K562 (cell line): ENCODE measurements at regions not wholly inside any gene's neighbourhood (a gene's known extent, or its start where the extent isn't known, plus 50 kb on each side); places are given as distances from the start of the nearest gene placed in this dataset.

Experiments used
- ATAC-seq: fragments of 200-7000 bp; cut with Tn5 transposase; 3 replicates; pipeline ENCODE4 v1.9.1; 2020; ENCODE audit warnings: moderate library complexity
- BruUV-seq: library from RNA; stranded (reverse); fragments of 400-500 nt; replicated peaks from 2 replicates; lab custom pipeline; 2021; lab: Mats Ljungman, UMichigan
- CTCF ChIA-PET: fragments of 300-600 bp; formaldehyde crosslinking; extraction: SDS; loops from one replicate; lab custom pipeline; 2021; ENCODE audit warnings: low intra/inter-chr PET ratio; lab: Yijun Ruan, JAX
- POLR2A ChIA-PET: fragments of 300-600, 350-650 bp; sonication (Branson Sonifier 250); formaldehyde crosslinking; extraction: SDS; loops from one replicate; lab custom pipeline; 2021; ENCODE audit warnings: antibody characterized with exemption, inconsistent platforms; lab: Yijun Ruan, JAX
- DNase-seq, 4 experiments: peaks; one replicate each; pipeline versions ENCODE4 v3.0.0 to v3.0.0-alpha.2; 2011 to 2018; ENCODE audit warnings: low spot score in 3 of 4, mixed read lengths in 3 of 4; ENCODE audit errors: extremely low read depth in 1 of 4
- FAIRE-seq: peaks from 2 replicates; lab custom pipeline; 2011; peaks lifted over from hg19 to GRCh38; lab: Jason Lieb, UNC
- H2AFZ ChIP-seq: 2 replicates; pipeline ENCODE4 v1.6.0; 2011; ENCODE audit warnings: low read depth, low read length, control low read depth, inconsistent platforms
- H3K27ac ChIP-seq: fragments of 200-600 bp; 3 replicates; pipeline ENCODE4 v1.8.0; 2011; ENCODE audit warnings: low read depth, mild to moderate bottlenecking, control low read depth, inconsistent platforms, low read length, moderate library complexity, mixed read lengths; ENCODE audit errors: extremely low read depth
- H3K27me3 ChIP-seq, 2 experiments: fragments of 300-600 bp in 1 of 2; 2 replicates in 1 of 2; 3 replicates in 1 of 2; pipeline versions ENCODE4 v1.6.0 to v1.8.0; 2011; ENCODE audit warnings: inconsistent platforms in 2 of 2, low read length in 2 of 2, mild to moderate bottlenecking in 1 of 2, mixed read lengths in 1 of 2, moderate library complexity in 1 of 2; ENCODE audit not compliant: control insufficient read depth in 2 of 2, insufficient read depth in 2 of 2
- H3K36me3 ChIP-seq: fragments of 300-600 bp; 3 replicates; pipeline ENCODE4 v1.8.0; 2011; ENCODE audit warnings: mild to moderate bottlenecking, low read length, inconsistent platforms; ENCODE audit not compliant: control insufficient read depth, insufficient read depth
- H3K4me1 ChIP-seq, 2 experiments: fragments of 200-600 bp in 1 of 2; replicated peaks in 1 of 2; 2 replicates in 1 of 2; 3 replicates in 1 of 2; pipeline versions ENCODE4 v1.5.1 to v1.8.0; 2011; ENCODE audit warnings: inconsistent platforms in 2 of 2, low read length in 2 of 2, mild to moderate bottlenecking in 1 of 2, mixed read lengths in 1 of 2, moderate library complexity in 1 of 2; ENCODE audit not compliant: control insufficient read depth in 2 of 2, insufficient read depth in 2 of 2
- H3K4me2 ChIP-seq: 2 replicates; pipeline ENCODE4 v1.6.1; 2011; ENCODE audit warnings: low read length, control low read depth, inconsistent platforms, mixed read lengths; ENCODE audit not compliant: insufficient read depth
- H3K4me3 ChIP-seq: fragments of 200-600 bp; sonication (generic), shearing (Covaris generic); 2 replicates; pipeline ENCODE4 v1.5.1; 2016; ENCODE audit warnings: control low read depth, inconsistent platforms
- H3K79me2 ChIP-seq: fragments of 200-600 bp; 3 replicates; pipeline ENCODE4 v1.8.0; 2011; ENCODE audit warnings: low read length, inconsistent platforms; ENCODE audit not compliant: control insufficient read depth, insufficient read depth
- H3K9ac ChIP-seq, 2 experiments: 2 replicates each; pipeline versions ENCODE4 v1.6.0 to v1.6.1; 2011; ENCODE audit warnings: low read depth in 2 of 2, low read length in 2 of 2, control low read depth in 1 of 2, inconsistent platforms in 1 of 2, mild to moderate bottlenecking in 1 of 2, mixed read lengths in 1 of 2; ENCODE audit not compliant: insufficient read depth in 1 of 2
- H3K9me1 ChIP-seq: one replicate; pipeline ENCODE4 v1.6.0; 2011; ENCODE audit warnings: inconsistent platforms, mild to moderate bottlenecking, low read length, moderate library complexity; ENCODE audit not compliant: control insufficient read depth, insufficient read depth
- H3K9me3 ChIP-seq: replicated peaks from 2 replicates; pipeline ENCODE4 v1.5.1; 2011; ENCODE audit warnings: low read depth, low read length, inconsistent platforms; ENCODE audit not compliant: control insufficient read depth, insufficient read depth
- H4K20me1 ChIP-seq: replicated peaks from 2 replicates; pipeline ENCODE4 v1.6.1; 2011; ENCODE audit warnings: low read length, inconsistent platforms, mixed read lengths; ENCODE audit not compliant: control insufficient read depth, insufficient read depth
- BMI1 ChIP-seq: fragments of 150-350 bp; IDR thresholded peaks from 2 replicates; pipeline ENCODE4 v1.6.1; 2014; ENCODE audit warnings: low read length
- DIDO1 ChIP-seq: fragments of 450-650 bp; IDR thresholded peaks from 2 replicates; pipeline ENCODE4 v1.6.1; 2016; ENCODE audit warnings: low read depth, missing biosample characterization, missing genetic modification characterization
- KAT8 ChIP-seq: fragments of 450-650 bp; IDR thresholded peaks from 2 replicates; pipeline ENCODE4 v1.6.1; 2016; ENCODE audit warnings: low read depth, mild to moderate bottlenecking
- KLF10 ChIP-seq: fragments of 250-450 bp; sonication (Bioruptor Pico); IDR thresholded peaks from 2 replicates; pipeline ENCODE4 v1.6.1; 2021; ENCODE audit warnings: matching md5 sums
- MCM3 ChIP-seq: fragments of 450-650 bp; IDR thresholded peaks from 2 replicates; pipeline ENCODE4 v1.6.1; 2016
- NCOR1 ChIP-seq: fragments of 450-650 bp; IDR thresholded peaks from 2 replicates; pipeline ENCODE4 v1.6.1; 2016; ENCODE audit warnings: mild to moderate bottlenecking, moderate library complexity
- NFIC ChIP-seq: fragments of 450-650 bp; IDR thresholded peaks from 2 replicates; pipeline ENCODE4 v1.6.1; 2017; ENCODE audit warnings: mild to moderate bottlenecking, inconsistent platforms
- RBM34 ChIP-seq: fragments of 200-400 bp; formaldehyde crosslinking; IDR thresholded peaks from 2 replicates; pipeline ENCODE4 v1.6.1; 2018; ENCODE audit warnings: low read length, borderline replicate concordance; ENCODE audit not compliant: insufficient read depth
- SMARCA4 ChIP-seq: fragments of 450-650 bp; IDR thresholded peaks from 2 replicates; pipeline ENCODE4 v1.6.1; 2016
- TAF9B ChIP-seq: fragments of 450-650 bp; IDR thresholded peaks from 2 replicates; pipeline ENCODE4 v1.6.1; 2018; ENCODE audit warnings: mild to moderate bottlenecking; ENCODE audit not compliant: partially characterized antibody
- TEAD4 ChIP-seq, 2 experiments: sonication (generic) in 1 of 2; formaldehyde crosslinking in 1 of 2; IDR thresholded peaks; 2 replicates each; pipeline versions ENCODE4 v1.6.1 to v1.8.0; 2012 to 2022; ENCODE audit warnings: borderline replicate concordance in 1 of 2, inconsistent platforms in 1 of 2, low read length in 1 of 2, mild to moderate bottlenecking in 1 of 2, missing genetic modification reagents in 1 of 2
- XRCC3 ChIP-seq: fragments of 450-650 bp; IDR thresholded peaks from 2 replicates; pipeline ENCODE4 v1.6.1; 2017; ENCODE audit warnings: mild to moderate bottlenecking, moderate library complexity
- ZBTB1 ChIP-seq: sonication (generic); formaldehyde crosslinking; IDR thresholded peaks from 2 replicates; pipeline ENCODE4 v1.8.1; 2023; ENCODE audit warnings: missing genetic modification reagents, low read depth, mild to moderate bottlenecking, borderline replicate concordance
- ZNF133 ChIP-seq: fragments of 250-450 bp; sonication (Bioruptor Pico); IDR thresholded peaks from 2 replicates; pipeline ENCODE4 v1.4.0; 2020; ENCODE audit warnings: mild to moderate bottlenecking
- ZNF431 ChIP-seq: sonication (generic); formaldehyde crosslinking; IDR thresholded peaks from 2 replicates; pipeline ENCODE4 v1.8.0; 2022; ENCODE audit warnings: mild to moderate bottlenecking, missing genetic modification reagents
- ZNF75A ChIP-seq: fragments of 450-650 bp; formaldehyde crosslinking; IDR thresholded peaks from 2 replicates; pipeline ENCODE4 v1.4.0; 2020; ENCODE audit warnings: mild to moderate bottlenecking
- ZNF76 ChIP-seq: fragments of 250-450 bp; sonication (Bioruptor Pico); IDR thresholded peaks from 2 replicates; pipeline ENCODE4 v1.4.0; 2020; ENCODE audit warnings: mild to moderate bottlenecking, moderate library complexity, borderline replicate concordance
- WGBS: fragments of 100-300 bp; shearing (Covaris generic); methylation state at CpG from one replicate; pipeline ENCODE4 v1.1.6; 2016; ENCODE audit warnings: low coverage, mixed read lengths; ENCODE audit not compliant: insufficient coverage; ENCODE audit errors: missing lambda C conversion rate; 5-methylcytosine and 5-hydroxymethylcytosine counted together
- in situ Hi-C: fragments of 300-500 bp; cut with MboI; formaldehyde crosslinking; loops from 4 replicates; pipeline ENCODE4 v1.15.0; 2018; ENCODE audit warnings: inconsistent platforms, mixed read lengths
- intact Hi-C: fragments of 100-400 bp; cut with micrococcal nuclease; formaldehyde crosslinking; loops from 2 replicates; pipeline ENCODE4 v1.14.2; 2022
- TF ChIP-seq, protein P1 (sequence below): sonication (generic); formaldehyde crosslinking; IDR thresholded peaks from 2 replicates; pipeline ENCODE4 v1.8.1; 2022; ENCODE audit warnings: missing genetic modification reagents

GRCh38 chr6:87951751-87952150, 95.9 kb upstream of the SPACA1 start:
- H3K79me2 ChIP-seq = no peaks in the 10 kb centered on the region
- WGBS = 0% methylated on average over 2 of the region's 2 CpGs
- no peaks in the 10 kb centered on the region for H3K4me1 ChIP-seq
- TF ChIP-seq ZNF133 = no peak
- TF ChIP-seq, protein P1, sequence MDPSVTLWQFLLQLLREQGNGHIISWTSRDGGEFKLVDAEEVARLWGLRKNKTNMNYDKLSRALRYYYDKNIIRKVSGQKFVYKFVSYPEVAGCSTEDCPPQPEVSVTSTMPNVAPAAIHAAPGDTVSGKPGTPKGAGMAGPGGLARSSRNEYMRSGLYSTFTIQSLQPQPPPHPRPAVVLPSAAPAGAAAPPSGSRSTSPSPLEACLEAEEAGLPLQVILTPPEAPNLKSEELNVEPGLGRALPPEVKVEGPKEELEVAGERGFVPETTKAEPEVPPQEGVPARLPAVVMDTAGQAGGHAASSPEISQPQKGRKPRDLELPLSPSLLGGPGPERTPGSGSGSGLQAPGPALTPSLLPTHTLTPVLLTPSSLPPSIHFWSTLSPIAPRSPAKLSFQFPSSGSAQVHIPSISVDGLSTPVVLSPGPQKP (CRISPR knock-in tag) = no peak
- no peak for TF ChIP-seq XRCC3
- no peak for TF ChIP-seq RBM34
- TF ChIP-seq DIDO1 (tag) = no peak
- H3K9me1 ChIP-seq = no peaks in the 10 kb centered on the region
- no peak overlapping the region for H3K27ac ChIP-seq
- DNase-seq = no peak
- H4K20me1 ChIP-seq = no peaks in the 10 kb centered on the region
- peaks cover 2 to 20% of the 10 kb centered on the region in 2 experiments; a peak in 3 of 5 replicates for H3K27me3 ChIP-seq
- H3K4me3 ChIP-seq = no peak overlapping the region
- intact Hi-C loops = no loop called here
- no peaks in the 10 kb centered on the region for H3K9me3 ChIP-seq
- H3K9ac ChIP-seq = no peak overlapping the region
- in situ Hi-C loops = no loop called here
- no peak overlapping the region for H3K4me2 ChIP-seq
- POLR2A ChIA-PET = no interaction called here
- H2AFZ ChIP-seq = no peak overlapping the region
- H3K36me3 ChIP-seq = no peaks in the 10 kb centered on the region
- no peak for FAIRE-seq
- CTCF ChIA-PET = no interaction called here
- BruUV-seq = no TSS peak
- ATAC-seq = no peak

DNA sequence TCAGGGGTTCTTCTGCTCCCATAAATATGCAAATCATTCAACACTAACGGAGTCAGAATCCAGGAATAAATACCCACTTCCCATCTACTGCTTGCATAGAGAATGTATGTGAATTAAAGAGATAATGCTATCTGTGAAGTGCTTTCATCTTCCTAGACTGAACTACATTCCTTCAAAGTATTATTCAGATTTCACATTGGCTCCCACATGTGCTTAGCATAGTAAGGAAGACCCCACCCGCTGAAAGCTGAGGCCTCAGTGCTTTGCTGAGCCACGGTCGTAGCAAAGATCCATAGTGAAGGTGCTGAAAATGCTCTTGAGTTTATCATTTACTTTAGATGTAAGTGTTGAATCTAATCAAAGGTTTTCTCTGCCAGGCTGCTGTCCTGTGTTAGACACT, 97.0 kb upstream of the SPACA1 start:
- Histone ChIP-seq H4K20me1 (no peaks in the 10 kb centered on the region), H2AFZ (no peak overlapping the region), H3K27ac (no peak overlapping the region), H3K27me3 (peaks cover 7 to 20% of the 10 kb centered on the region in 2 experiments; a peak in 3 of 5 replicates), H3K36me3 (no peaks in the 10 kb centered on the region), H3K4me2 (no peak overlapping the region), H3K9me3 (no peaks in the 10 kb centered on the region), H3K9me1 (no peaks in the 10 kb centered on the region), H3K4me1 (no peaks in the 10 kb centered on the region), H3K9ac (no peak overlapping the region), H3K79me2 (no peaks in the 10 kb centered on the region), H3K4me3 (no peak overlapping the region)
- BruUV-seq = no TSS peak
- in situ Hi-C loops = no loop called here
- FAIRE-seq = no peak
- CTCF ChIA-PET = no interaction called here
- no peak for ATAC-seq
- intact Hi-C loops = no loop called here
- 0% methylated on average over 4 of the region's 4 CpGs for WGBS
- DNase-seq = no peak
- POLR2A ChIA-PET = no interaction called here
- TF ChIP-seq SMARCA4 (no peak), KLF10 (no peak), TAF9B (no peak), BMI1 (no peak), ZNF431 (CRISPR knock-in tag) (no peak), ZBTB1 (CRISPR knock-in tag) (no peak), KAT8 (no peak), NCOR1 (no peak), ZNF76 (CRISPR knock-in tag) (no peak), NFIC (no peak), TEAD4 (IDR thresholded peaks at IDR 0.05; ENCODE audit: low read length) (no peak), TEAD4 (CRISPR knock-in tag; IDR thresholded peaks at IDR 0.05; ENCODE audit: borderline replicate concordance) (no peak), ZNF75A (no peak), MCM3 (no peak)
